ENCODE measurements at regions not wholly inside any gene's neighbourhood (a gene's known extent, or its start where the extent isn't known, plus 50 kb on each side); places are given as distances from the start of the nearest gene placed in this dataset.

GRCh38 chr18:26697186-26697884, 149.0 kb upstream of the KCTD1 start:
- DNase-seq = no peak

- no peak for DNase-seq
These were observed 148.4 kb upstream of the KCTD1 start for GRCh38 chr18:26696786-26697185.

- no peak for DNase-seq
These were observed 148.0 kb upstream of the KCTD1 start for GRCh38 chr18:26696308-26696707.

- DNase-seq = no peak
These were observed 141.0 kb upstream of the KCTD1 start for GRCh38 chr18:26689226-26689879.

GRCh38 chr18:26686532-26686931, 138.2 kb upstream of the KCTD1 start:
- no peak for DNase-seq

- DNase-seq = no peak
These were observed 137.2 kb upstream of the KCTD1 start for GRCh38 chr18:26685438-26686157.

- DNase-seq = no peak
These were observed 129.6 kb upstream of the KCTD1 start for GRCh38 chr18:26677957-26678356.

- DNase-seq = no peak
These were observed 118.7 kb upstream of the KCTD1 start for GRCh38 chr18:26667046-26667445.

GRCh38 chr18:26662996-26663395, 114.6 kb upstream of the KCTD1 start:
- no peak for DNase-seq

- no peak for DNase-seq
These were observed 109.6 kb upstream of the KCTD1 start for GRCh38 chr18:26657631-26658581.

- DNase-seq = peak; percentile 13 to 32
These were observed 108.7 kb upstream of the KCTD1 start for GRCh38 chr18:26656944-26657536.

- DNase-seq = no peak
These were observed 108.1 kb upstream of the KCTD1 start for GRCh38 chr18:26656431-26656943.

GRCh38 chr18:26655525-26656430, 107.4 kb upstream of the KCTD1 start:
- peak; percentile 21 to 36 for DNase-seq

GRCh38 chr18:26654616-26655524, 106.5 kb upstream of the KCTD1 start:
- DNase-seq = no peak

- DNase-seq = peak; percentile 9 to 50
These were observed 105.7 kb upstream of the KCTD1 start for GRCh38 chr18:26653943-26654615.

- DNase-seq = no peak
These were observed 104.1 kb upstream of the KCTD1 start for GRCh38 chr18:26652501-26652900.

GRCh38 chr18:26650310-26651268, 102.2 kb upstream of the KCTD1 start:
- DNase-seq = no peak

- no peak for DNase-seq
These were observed 100.8 kb upstream of the KCTD1 start for GRCh38 chr18:26649193-26649543.

Measured in Kasumi-1 (cell line).